ENCODE measurements at regions not wholly inside any gene's neighbourhood (a gene's known extent, or its start where the extent isn't known, plus 50 kb on each side); places are given as distances from the start of the nearest gene placed in this dataset.

GRCh38 chr15:54829821-54830220 is 366.9 kb downstream of the RSL24D1 start:
- TF ChIP-seq CTCF (IDR thresholded peaks at IDR 0.05) = no peak
- no peak for TF ChIP-seq POLR2A (IDR thresholded peaks at IDR 0.05)

Measured in testis (tissue), 2 donors.